NT2/D1 (cell line): ENCODE measurements at regions not wholly inside any gene's neighbourhood (a gene's known extent, or its start where the extent isn't known, plus 50 kb on each side); places are given as distances from the start of the nearest gene placed in this dataset.
"Not testable (repeated sequence)": the region's sequence is repeated elsewhere in the genome, so short reads cannot be mapped to it uniquely, and the experiment has no call there.

Experiments used
- DNase-seq: peaks from one replicate; pipeline ENCODE4 v3.0.0-alpha.2; 2011; ENCODE audit warnings: low read depth, low spot score
- H3K27me3 ChIP-seq: 2 replicates; pipeline ENCODE4 v1.6.0; 2011; ENCODE audit warnings: mild to moderate bottlenecking; ENCODE audit not compliant: insufficient read length, insufficient read depth
- H3K36me3 ChIP-seq: 2 replicates; pipeline ENCODE4 v1.6.1; 2011; ENCODE audit warnings: mild to moderate bottlenecking, low read length, mixed read lengths; ENCODE audit not compliant: insufficient read depth, insufficient read length
- H3K4me1 ChIP-seq: 2 replicates; pipeline ENCODE4 v1.5.1; 2011; ENCODE audit not compliant: insufficient read depth, insufficient read length
- H3K4me3 ChIP-seq: 2 replicates; pipeline ENCODE4 v1.5.1; 2011; ENCODE audit warnings: low read depth; ENCODE audit not compliant: insufficient read length
- H3K9ac ChIP-seq: 2 replicates; pipeline ENCODE4 v1.6.0; 2011; ENCODE audit warnings: low read depth; ENCODE audit not compliant: insufficient read length
- H3K9me3 ChIP-seq: 2 replicates; pipeline ENCODE4 v1.5.1; 2011; ENCODE audit warnings: mild to moderate bottlenecking, low read length; ENCODE audit not compliant: insufficient read depth
- SUZ12 ChIP-seq: IDR thresholded peaks from 2 replicates; pipeline ENCODE4 v1.6.1; 2011; ENCODE audit not compliant: insufficient read length, insufficient read depth; ENCODE audit errors: extremely low read depth
- YY1 ChIP-seq: IDR thresholded peaks from 2 replicates; pipeline ENCODE4 v1.6.1; 2011; ENCODE audit not compliant: insufficient read length, insufficient read depth
- ZNF274 ChIP-seq: IDR thresholded peaks from 2 replicates; pipeline ENCODE4 v1.6.1; 2011; ENCODE audit warnings: mild to moderate bottlenecking, low read depth, low read length

DNA sequence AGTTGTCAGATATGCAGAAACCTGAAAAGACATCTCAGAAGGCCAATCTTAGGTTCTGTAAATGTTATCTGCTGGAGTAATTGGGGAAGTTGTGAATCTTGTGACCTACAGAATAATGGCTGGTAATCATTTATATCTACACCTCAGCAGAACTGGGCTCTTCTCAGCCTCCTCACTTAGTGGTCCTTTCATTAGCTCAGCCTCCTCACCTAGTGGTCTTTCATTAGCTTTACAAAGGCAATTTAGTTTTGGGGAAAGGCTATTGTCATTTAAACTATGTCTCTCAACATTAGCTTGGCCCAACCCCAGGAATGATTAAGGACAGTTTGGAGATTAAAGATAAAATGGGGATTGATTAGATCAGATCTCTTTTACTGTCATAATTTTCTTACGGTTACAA, 284.2 kb upstream of the SGCD start:
- DNase-seq: peak; percentile 42
- H3K4me3 ChIP-seq: no peak overlapping the region
- no peak overlapping the region for H3K9ac ChIP-seq
- TF ChIP-seq SUZ12: no peak
- TF ChIP-seq ZNF274: no peak
- TF ChIP-seq YY1: no peak
- no peaks in the 10 kb centered on the region for H3K9me3 ChIP-seq
- no peaks in the 10 kb centered on the region for H3K36me3 ChIP-seq
- no peaks in the 10 kb centered on the region for H3K27me3 ChIP-seq
- no peaks in the 10 kb centered on the region for H3K4me1 ChIP-seq

GRCh38 chr5:156043351-156043750, 283.6 kb upstream of the SGCD start:
- DNase-seq: no peak
- no peaks in the 10 kb centered on the region for H3K36me3 ChIP-seq
- no peak for TF ChIP-seq ZNF274
- H3K4me3 ChIP-seq: no peak overlapping the region
- H3K4me1 ChIP-seq: no peaks in the 10 kb centered on the region
- no peak overlapping the region for H3K9ac ChIP-seq
- H3K27me3 ChIP-seq: no peaks in the 10 kb centered on the region
- no peaks in the 10 kb centered on the region for H3K9me3 ChIP-seq

- no peak overlapping the region for H3K4me3 ChIP-seq
- H3K36me3 ChIP-seq: no peaks in the 10 kb centered on the region
- TF ChIP-seq SUZ12 (no peak), YY1 (no peak), ZNF274 (no peak)
- no peak for DNase-seq
- H3K4me1 ChIP-seq: no peaks in the 10 kb centered on the region
- H3K9me3 ChIP-seq: no peaks in the 10 kb centered on the region
- no peaks in the 10 kb centered on the region for H3K27me3 ChIP-seq
- no peak overlapping the region for H3K9ac ChIP-seq
Observed at GRCh38 chr5:156051972-156052371, 275.0 kb upstream of the SGCD start.

- Histone ChIP-seq H3K27me3 (no peaks in the 10 kb centered on the region), H3K4me3 (no peak overlapping the region), H3K9me3 (no peaks in the 10 kb centered on the region), H3K4me1 (no peaks in the 10 kb centered on the region), H3K36me3 (no peaks in the 10 kb centered on the region), H3K9ac (no peak overlapping the region)
- TF ChIP-seq ZNF274 (no peak), YY1 (no peak), SUZ12 (no peak)
- no peak for DNase-seq
Observed at GRCh38 chr5:156052656-156053055, 274.3 kb upstream of the SGCD start.

GRCh38 chr5:156053056-156053455, 273.9 kb upstream of the SGCD start:
- H3K9ac ChIP-seq: no peak overlapping the region
- H3K4me3 ChIP-seq: no peak overlapping the region
- no peaks in the 10 kb centered on the region for H3K27me3 ChIP-seq
- no peaks in the 10 kb centered on the region for H3K4me1 ChIP-seq
- H3K36me3 ChIP-seq: no peaks in the 10 kb centered on the region
- H3K9me3 ChIP-seq: no peaks in the 10 kb centered on the region
- TF ChIP-seq YY1 (no peak), SUZ12 (no peak), ZNF274 (no peak)
- DNase-seq: no peak

GRCh38 chr5:156076912-156077311, 250.1 kb upstream of the SGCD start:
- Histone ChIP-seq H3K4me1 (no peaks in the 10 kb centered on the region), H3K36me3 (no peaks in the 10 kb centered on the region), H3K27me3 (no peaks in the 10 kb centered on the region), H3K9me3 (no peaks in the 10 kb centered on the region), H3K4me3 (no peak overlapping the region), H3K9ac (no peak overlapping the region)
- no peak for DNase-seq
- TF ChIP-seq ZNF274 (no peak), YY1 (no peak), SUZ12 (no peak)

DNA sequence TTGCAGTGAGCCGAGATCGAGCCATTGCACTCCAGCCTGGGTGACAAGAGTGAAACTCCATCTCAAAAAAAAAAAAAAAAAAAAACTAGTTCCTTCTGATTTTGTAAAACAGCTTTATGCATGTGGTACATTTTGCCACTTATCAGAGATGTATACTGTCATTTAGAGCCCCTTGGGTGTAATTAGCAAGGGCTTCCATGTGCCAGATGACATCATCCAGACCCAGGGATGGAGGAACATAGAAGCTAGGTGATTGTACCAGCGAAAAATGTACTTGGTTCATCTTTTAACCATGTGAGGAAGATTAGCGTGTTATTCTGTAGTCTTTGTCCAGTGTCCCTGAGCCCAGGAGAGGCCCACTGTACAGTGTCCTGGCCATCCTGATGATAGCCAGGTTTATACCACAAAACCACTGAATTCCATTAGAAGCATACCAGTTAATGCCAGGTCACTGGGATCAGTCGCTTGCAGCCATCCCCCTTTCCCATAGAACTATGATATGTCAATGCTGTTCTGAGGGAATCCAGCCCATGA, 239.3 kb upstream of the SGCD start:
- no peak overlapping the region for H3K4me3 ChIP-seq
- no peak overlapping the region for H3K9ac ChIP-seq
- no peak for TF ChIP-seq SUZ12
- TF ChIP-seq ZNF274: no peak
- TF ChIP-seq YY1: no peak
- DNase-seq: no peak
- peaks cover 15% of the 10 kb centered on the region; the same call in 1 of the 2 replicates for H3K9me3 ChIP-seq
- no peaks in the 10 kb centered on the region for H3K27me3 ChIP-seq
- H3K4me1 ChIP-seq: no peaks in the 10 kb centered on the region
- no peaks in the 10 kb centered on the region for H3K36me3 ChIP-seq

GRCh38 chr5:156089955-156090940, 236.7 kb upstream of the SGCD start:
- not testable (repeated sequence) for H3K9ac ChIP-seq, H3K4me3 ChIP-seq, DNase-seq, H3K4me1 ChIP-seq, H3K36me3 ChIP-seq, H3K27me3 ChIP-seq
- peaks cover 15% of the 10 kb centered on the region; the same call in 1 of the 2 replicates for H3K9me3 ChIP-seq
